Ishikawa (cell line): ENCODE measurements at regions not wholly inside any gene's neighbourhood (a gene's known extent, or its start where the extent isn't known, plus 50 kb on each side); places are given as distances from the start of the nearest gene placed in this dataset.
A peak's percentile ranks its signal among the peaks of the same experiment; 100 is the strongest.

Source experiments
- CEBPB ChIP-seq: IDR thresholded peaks from 2 replicates; pipeline ENCODE4 v1.6.1; 2012
- CREB1 ChIP-seq: IDR thresholded peaks from 2 replicates; pipeline ENCODE4 v1.6.1; 2012; ENCODE audit warnings: low read depth
- EGR1 ChIP-seq: IDR thresholded peaks from 2 replicates; pipeline ENCODE4 v1.6.1; 2012
- EP300 ChIP-seq: IDR thresholded peaks from 2 replicates; pipeline ENCODE4 v1.6.1; 2012; ENCODE audit warnings: borderline replicate concordance
- FOXM1 ChIP-seq: IDR thresholded peaks from 2 replicates; pipeline ENCODE4 v1.6.1; 2012; ENCODE audit warnings: low read depth, borderline replicate concordance
- MAX ChIP-seq: IDR thresholded peaks from 2 replicates; pipeline ENCODE4 v1.6.1; 2012
- NFIC ChIP-seq: IDR thresholded peaks from 2 replicates; pipeline ENCODE4 v1.6.1; 2012
- RAD21 ChIP-seq: IDR thresholded peaks from 2 replicates; pipeline ENCODE4 v1.6.1; 2012; ENCODE audit warnings: low read depth
- REST ChIP-seq: IDR thresholded peaks from 2 replicates; pipeline ENCODE4 v1.6.1; 2012; ENCODE audit warnings: low read depth, mild to moderate bottlenecking
- TAF1 ChIP-seq: IDR thresholded peaks from 2 replicates; pipeline ENCODE4 v1.6.1; 2012; ENCODE audit warnings: low read depth, mild to moderate bottlenecking
- TCF12 ChIP-seq: IDR thresholded peaks from 2 replicates; pipeline ENCODE4 v1.6.1; 2012; ENCODE audit warnings: low read depth
- TEAD4 ChIP-seq: IDR thresholded peaks from 2 replicates; pipeline ENCODE4 v1.6.1; 2012
- USF1 ChIP-seq: IDR thresholded peaks from 2 replicates; pipeline ENCODE4 v1.6.1; 2012
- YY1 ChIP-seq: IDR thresholded peaks from 2 replicates; pipeline ENCODE4 v1.6.1; 2012; ENCODE audit warnings: low read depth
- ZBTB7A ChIP-seq: IDR thresholded peaks from 2 replicates; pipeline ENCODE4 v1.6.1; 2012; ENCODE audit warnings: low read depth

GRCh38 chr6:71107911-71108420 lies 151.1 kb upstream of the B3GAT2 start:
- peak; percentile 65 for TF ChIP-seq NFIC
- TF ChIP-seq EGR1: no peak
- TF ChIP-seq MAX: no peak

- TF ChIP-seq YY1 (no peak), EP300 (no peak), CREB1 (no peak), MAX (no peak), CEBPB (no peak), RAD21 (no peak), ZBTB7A (no peak), EGR1 (no peak), TEAD4 (no peak), TCF12 (no peak), TAF1 (no peak), REST (no peak), USF1 (no peak), FOXM1 (no peak)
Measured at GRCh38 chr6:71114544-71114943, 157.7 kb upstream of the B3GAT2 start.

GRCh38 chr6:71114986-71115385 lies 158.1 kb upstream of the B3GAT2 start:
- TF ChIP-seq MAX (no peak), REST (no peak), TEAD4 (no peak)

GRCh38 chr6:71119560-71119959 lies 162.7 kb upstream of the B3GAT2 start:
- TF ChIP-seq MAX (no peak), TEAD4 (no peak), ZBTB7A (no peak), FOXM1 (no peak), YY1 (no peak), TCF12 (no peak), REST (no peak), RAD21 (no peak), NFIC (no peak), EP300 (no peak), CREB1 (no peak), EGR1 (no peak), TAF1 (no peak), CEBPB (no peak), USF1 (no peak)

- TF ChIP-seq CEBPB: no peak
- no peak for TF ChIP-seq TAF1
- TF ChIP-seq MAX: no peak
- no peak for TF ChIP-seq RAD21
- TF ChIP-seq TEAD4: no peak
- TF ChIP-seq NFIC: no peak
- TF ChIP-seq REST: no peak
- no peak for TF ChIP-seq YY1
- TF ChIP-seq FOXM1: no peak
- TF ChIP-seq CREB1: no peak
- TF ChIP-seq ZBTB7A: no peak
- no peak for TF ChIP-seq TCF12
- TF ChIP-seq USF1: no peak
Measured at GRCh38 chr6:71123051-71123450, 165.6 kb upstream of the OGFRL1 start.
